B cell (primary cell): ENCODE measurements at regions not wholly inside any gene's neighbourhood (a gene's known extent, or its start where the extent isn't known, plus 50 kb on each side); places are given as distances from the start of the nearest gene placed in this dataset.

ENCODE experiments used
- EZH2 ChIP-seq: IDR thresholded peaks from 2 replicates; pipeline ENCODE4 v1.6.1; 2012; ENCODE audit warnings: borderline replicate concordance, low read depth, mild to moderate bottlenecking, moderate library complexity, low read length; ENCODE audit not compliant: insufficient read depth, poor library complexity, severe bottlenecking
- TF ChIP-seq, protein P1 (sequence below): fragments of 200-600 bp; IDR thresholded peaks from one replicate; pipeline ENCODE4 v1.8.0; 2022; ENCODE audit warnings: antibody characterized with exemption, mild to moderate bottlenecking

DNA sequence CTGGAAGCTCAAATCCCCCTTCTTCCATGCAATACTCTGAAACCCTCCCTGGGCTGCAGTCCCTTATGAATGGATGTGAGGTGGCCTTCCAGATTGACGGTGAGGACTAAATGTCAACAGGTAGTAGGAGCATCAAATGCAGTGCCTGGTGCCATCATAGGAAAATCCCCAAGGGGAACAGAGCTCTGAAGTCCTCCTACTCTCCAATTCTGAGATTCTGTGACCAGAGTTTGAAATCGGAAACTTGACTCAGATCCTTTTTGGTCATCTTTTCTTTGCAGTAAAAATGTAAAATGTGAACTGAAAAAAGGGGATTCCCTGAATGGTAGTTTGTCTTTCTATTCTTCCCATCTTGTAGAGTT is 68.8 kb upstream of the TJP1 start:
- TF ChIP-seq, protein P1, sequence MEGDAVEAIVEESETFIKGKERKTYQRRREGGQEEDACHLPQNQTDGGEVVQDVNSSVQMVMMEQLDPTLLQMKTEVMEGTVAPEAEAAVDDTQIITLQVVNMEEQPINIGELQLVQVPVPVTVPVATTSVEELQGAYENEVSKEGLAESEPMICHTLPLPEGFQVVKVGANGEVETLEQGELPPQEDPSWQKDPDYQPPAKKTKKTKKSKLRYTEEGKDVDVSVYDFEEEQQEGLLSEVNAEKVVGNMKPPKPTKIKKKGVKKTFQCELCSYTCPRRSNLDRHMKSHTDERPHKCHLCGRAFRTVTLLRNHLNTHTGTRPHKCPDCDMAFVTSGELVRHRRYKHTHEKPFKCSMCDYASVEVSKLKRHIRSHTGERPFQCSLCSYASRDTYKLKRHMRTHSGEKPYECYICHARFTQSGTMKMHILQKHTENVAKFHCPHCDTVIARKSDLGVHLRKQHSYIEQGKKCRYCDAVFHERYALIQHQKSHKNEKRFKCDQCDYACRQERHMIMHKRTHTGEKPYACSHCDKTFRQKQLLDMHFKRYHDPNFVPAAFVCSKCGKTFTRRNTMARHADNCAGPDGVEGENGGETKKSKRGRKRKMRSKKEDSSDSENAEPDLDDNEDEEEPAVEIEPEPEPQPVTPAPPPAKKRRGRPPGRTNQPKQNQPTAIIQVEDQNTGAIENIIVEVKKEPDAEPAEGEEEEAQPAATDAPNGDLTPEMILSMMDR = no peak
- TF ChIP-seq EZH2 = no peak
